Calu3 (cell line): ENCODE measurements at regions not wholly inside any gene's neighbourhood (a gene's known extent, or its start where the extent isn't known, plus 50 kb on each side); places are given as distances from the start of the nearest gene placed in this dataset.

Experiments
- BruUV-seq: library from RNA; stranded (reverse); fragments of 400-500 nt; replicated peaks from 2 replicates; lab custom pipeline; 2021; lab: Mats Ljungman, UMichigan
- CTCF ChIA-PET: fragments of 300-600 bp; sonication (Branson Sonifier 250); formaldehyde crosslinking; loops from one replicate; lab custom pipeline; 2022; ENCODE audit warnings: antibody characterized with exemption; lab: Charles Lee
- DNase-seq: peaks from one replicate; pipeline ENCODE4 v3.0.0; 2022
- H3K27ac Mint-ChIP-seq: one replicate; pipeline ENCODE4 v1.8.0; 2022; ENCODE audit warnings: mixed read lengths; ENCODE audit not compliant: unreplicated experiment
- H3K27me3 Mint-ChIP-seq: one replicate; pipeline ENCODE4 v1.8.0; 2022; ENCODE audit warnings: mixed read lengths; ENCODE audit not compliant: unreplicated experiment
- H3K36me3 Mint-ChIP-seq: one replicate; pipeline ENCODE4 v1.8.0; 2022; ENCODE audit warnings: mild to moderate bottlenecking, moderate library complexity, mixed read lengths; ENCODE audit not compliant: insufficient read depth, unreplicated experiment
- H3K4me1 Mint-ChIP-seq: one replicate; pipeline ENCODE4 v1.8.0; 2022; ENCODE audit warnings: mild to moderate bottlenecking, low read depth, mixed read lengths; ENCODE audit not compliant: unreplicated experiment
- H3K4me3 Mint-ChIP-seq: one replicate; pipeline ENCODE4 v1.8.0; 2022; ENCODE audit warnings: mild to moderate bottlenecking, low read depth, moderate library complexity, mixed read lengths; ENCODE audit not compliant: unreplicated experiment
- H3K9me3 Mint-ChIP-seq: one replicate; pipeline ENCODE4 v1.8.0; 2022; ENCODE audit warnings: low read depth, mixed read lengths; ENCODE audit not compliant: unreplicated experiment
- CTCF ChIP-seq: fragments of 200-600 bp; IDR thresholded peaks from one replicate; pipeline ENCODE4 v1.8.0; 2022; ENCODE audit warnings: antibody characterized with exemption; ENCODE audit not compliant: unreplicated experiment
- intact Hi-C: fragments of 100-400 bp; cut with micrococcal nuclease; formaldehyde crosslinking; loops from one replicate; pipeline ENCODE4 v1.10.0; 2022; ENCODE audit not compliant: unreplicated experiment

GRCh38 chr18:3392467-3392855 is 57.5 kb upstream of the TGIF1 start:
- Mint-ChIP-seq H3K9me3 (no peaks in the 10 kb centered on the region), H3K27ac (no peak overlapping the region), H3K4me1 (peaks cover 17% of the 10 kb centered on the region), H3K36me3 (peaks cover 6% of the 10 kb centered on the region), H3K27me3 (no peaks in the 10 kb centered on the region), H3K4me3 (no peak overlapping the region)
- intact Hi-C loops = no loop called here
- BruUV-seq = no TSS peak
- CTCF ChIA-PET = no interaction called here
- no peak for TF ChIP-seq CTCF
- no peak for DNase-seq

GRCh38 chr18:3394648-3395047 is 55.3 kb upstream of the TGIF1 start:
- CTCF ChIA-PET = interaction anchor here (0.6 kb wide), 1 partner anchor 14 kb away, joined by 7 read pairs; no protein-coding TSS in a partner anchor
- H3K4me1 Mint-ChIP-seq = peaks cover 22% of the 10 kb centered on the region

GRCh38 chr18:3395466-3395865 is 54.5 kb upstream of the TGIF1 start:
- BruUV-seq = no TSS peak
- no peak for TF ChIP-seq CTCF
- intact Hi-C loops = no loop called here
- H3K4me1 Mint-ChIP-seq = peaks cover 22% of the 10 kb centered on the region
- no peak overlapping the region for H3K27ac Mint-ChIP-seq
- H3K9me3 Mint-ChIP-seq = no peaks in the 10 kb centered on the region
- no peak overlapping the region for H3K4me3 Mint-ChIP-seq
- H3K27me3 Mint-ChIP-seq = no peaks in the 10 kb centered on the region
- no peak for DNase-seq
- peaks cover 7% of the 10 kb centered on the region for H3K36me3 Mint-ChIP-seq
- CTCF ChIA-PET = no interaction called here

More at GRCh38 chr18:3394648-3395047, 55.3 kb upstream of the TGIF1 start:
- Mint-ChIP-seq H3K27me3 (no peaks in the 10 kb centered on the region), H3K4me3 (no peak overlapping the region), H3K9me3 (no peaks in the 10 kb centered on the region), H3K36me3 (peaks cover 7% of the 10 kb centered on the region), H3K27ac (no peak overlapping the region)
- TF ChIP-seq CTCF = no peak
- intact Hi-C loops = no loop called here
- no peak for DNase-seq
- no TSS peak for BruUV-seq

GRCh38 chr18:3397031-3397750 is 52.8 kb upstream of the TGIF1 start:
- peaks cover 3% of the 10 kb centered on the region for H3K9me3 Mint-ChIP-seq
- no peak for DNase-seq
- peaks cover 7% of the 10 kb centered on the region for H3K36me3 Mint-ChIP-seq
- H3K27ac Mint-ChIP-seq = peak overlapping the region; percentile 79
- intact Hi-C loops = no loop called here
- peaks cover 22% of the 10 kb centered on the region for H3K4me1 Mint-ChIP-seq
- no peaks in the 10 kb centered on the region for H3K27me3 Mint-ChIP-seq
- no peak for TF ChIP-seq CTCF
- CTCF ChIA-PET = interaction anchor here (0.5 to 1.0 kb wide), 5 partner anchors 12 to 1987 kb away, joined by 3 to 8 read pairs (median 4); no protein-coding TSS in a partner anchor
- H3K4me3 Mint-ChIP-seq = peak overlapping the region; percentile 39
- BruUV-seq = no TSS peak
